Psoas muscle (tissue), 7 donors: ENCODE measurements at regions not wholly inside any gene's neighbourhood (a gene's known extent, or its start where the extent isn't known, plus 50 kb on each side); places are given as distances from the start of the nearest gene placed in this dataset.

Source experiments
- ATAC-seq, 4 donors: fragments of 200-7000 bp; cut with Tn5 transposase; one replicate each; pipeline ENCODE4 v1.9.1; 2020; ENCODE audit warnings: moderate library complexity in 3 of 4, mild to moderate bottlenecking in 2 of 4
- DNase-seq, 2 donors: peaks; one replicate each; pipeline ENCODE4 v3.0.0-alpha.2; 2020
- H3K27ac ChIP-seq: fragments of 200-600 bp; one replicate; pipeline ENCODE4 v1.8.0; 2022
- H3K27me3 ChIP-seq, 3 donors: fragments of 200-600 bp in 1 of 3; one replicate each; pipeline versions ENCODE4 v1.6.1 to v1.8.0; 2013 to 2022; ENCODE audit warnings: low read length in 2 of 3, mild to moderate bottlenecking in 2 of 3, moderate library complexity in 1 of 3; ENCODE audit not compliant: insufficient read depth in 3 of 3
- H3K36me3 ChIP-seq, 2 donors: fragments of 200-600 bp in 1 of 2; one replicate each; pipeline versions ENCODE4 v1.6.1 to v1.8.0; 2013 to 2022; ENCODE audit warnings: low read depth in 1 of 2, mild to moderate bottlenecking in 1 of 2, moderate library complexity in 1 of 2; ENCODE audit not compliant: insufficient read depth in 1 of 2
- H3K4me1 ChIP-seq: fragments of 200-600 bp; one replicate; pipeline ENCODE4 v1.8.0; 2022
- H3K4me3 ChIP-seq: fragments of 200-600 bp; one replicate; pipeline ENCODE4 v1.8.0; 2022; ENCODE audit warnings: mild to moderate bottlenecking
- H3K9me3 ChIP-seq: fragments of 200-600 bp; one replicate; pipeline ENCODE4 v1.8.0; 2022
- WGBS, 3 donors: extraction: QIAGEN DNeasy Blood & Tissue Kit; methylation state at CpG; one replicate each; pipeline versions ENCODE4 v1.1.6 to v1.1.7; 2013; 5-methylcytosine and 5-hydroxymethylcytosine counted together
- intact Hi-C, 2 donors: fragments of 100-400 bp; cut with DNase I; formaldehyde crosslinking; loops; one replicate each; pipeline versions ENCODE4 v1.11.0 to v1.14.2; 2022
- TF ChIP-seq, protein P1 (sequence below): fragments of 200-600 bp; IDR thresholded peaks from one replicate; pipeline ENCODE4 v1.8.0; 2022; ENCODE audit warnings: antibody characterized with exemption
- donor health status: healthy with polysubstance abuse.
- donor health status: DM: no; HTN: no; CAD: no; lungs with moderate emphysema.
- donor health status: Bipolar disorder and iron deficiency.
- donor health status: healthy.
- donor health status: DM: yes; HTN: yes; CAD: no.
- donor health status: DM: no; HTN: no; CAD: no.
- donor health status: DM: yes; HTN: yes; CAD: no.

DNA sequence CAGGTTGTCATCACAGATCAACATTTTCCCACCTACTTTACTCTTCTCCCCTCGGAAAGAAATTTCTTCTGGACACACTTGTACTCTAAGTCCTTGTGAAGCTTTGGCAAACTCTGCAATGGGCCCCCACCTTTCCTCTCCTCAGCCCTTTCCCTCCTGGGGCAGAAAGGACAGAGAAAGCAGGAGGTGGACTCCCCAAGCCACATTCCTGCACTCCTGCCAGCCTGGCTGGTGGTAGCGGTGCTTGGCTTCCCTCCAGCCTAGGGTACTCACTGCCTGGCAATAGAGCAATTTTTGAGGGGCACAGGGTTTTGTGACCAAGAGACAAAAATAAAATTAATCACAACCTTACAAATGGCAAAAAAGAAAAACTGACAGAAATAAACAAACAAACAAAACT lies 451.4 kb downstream of the ZSWIM6 start:
- Histone ChIP-seq H3K27ac (no peak overlapping the region), H3K4me3 (no peak overlapping the region), H3K36me3 (no peaks in the 10 kb centered on the region), H3K27me3 (peaks cover 0 to 1% (median 0%) of the 10 kb centered on the region in 3 donors), H3K4me1 (no peaks in the 10 kb centered on the region), H3K9me3 (no peaks in the 10 kb centered on the region)
- DNase-seq (no peak), ATAC-seq (no peak)
- 45 to 51% (median 50%) methylated on average over 2 of the region's 2 CpGs for WGBS, 3 donors
- intact Hi-C loops = no loop called here
- TF ChIP-seq, protein P1, sequence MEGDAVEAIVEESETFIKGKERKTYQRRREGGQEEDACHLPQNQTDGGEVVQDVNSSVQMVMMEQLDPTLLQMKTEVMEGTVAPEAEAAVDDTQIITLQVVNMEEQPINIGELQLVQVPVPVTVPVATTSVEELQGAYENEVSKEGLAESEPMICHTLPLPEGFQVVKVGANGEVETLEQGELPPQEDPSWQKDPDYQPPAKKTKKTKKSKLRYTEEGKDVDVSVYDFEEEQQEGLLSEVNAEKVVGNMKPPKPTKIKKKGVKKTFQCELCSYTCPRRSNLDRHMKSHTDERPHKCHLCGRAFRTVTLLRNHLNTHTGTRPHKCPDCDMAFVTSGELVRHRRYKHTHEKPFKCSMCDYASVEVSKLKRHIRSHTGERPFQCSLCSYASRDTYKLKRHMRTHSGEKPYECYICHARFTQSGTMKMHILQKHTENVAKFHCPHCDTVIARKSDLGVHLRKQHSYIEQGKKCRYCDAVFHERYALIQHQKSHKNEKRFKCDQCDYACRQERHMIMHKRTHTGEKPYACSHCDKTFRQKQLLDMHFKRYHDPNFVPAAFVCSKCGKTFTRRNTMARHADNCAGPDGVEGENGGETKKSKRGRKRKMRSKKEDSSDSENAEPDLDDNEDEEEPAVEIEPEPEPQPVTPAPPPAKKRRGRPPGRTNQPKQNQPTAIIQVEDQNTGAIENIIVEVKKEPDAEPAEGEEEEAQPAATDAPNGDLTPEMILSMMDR = no peak

DNA sequence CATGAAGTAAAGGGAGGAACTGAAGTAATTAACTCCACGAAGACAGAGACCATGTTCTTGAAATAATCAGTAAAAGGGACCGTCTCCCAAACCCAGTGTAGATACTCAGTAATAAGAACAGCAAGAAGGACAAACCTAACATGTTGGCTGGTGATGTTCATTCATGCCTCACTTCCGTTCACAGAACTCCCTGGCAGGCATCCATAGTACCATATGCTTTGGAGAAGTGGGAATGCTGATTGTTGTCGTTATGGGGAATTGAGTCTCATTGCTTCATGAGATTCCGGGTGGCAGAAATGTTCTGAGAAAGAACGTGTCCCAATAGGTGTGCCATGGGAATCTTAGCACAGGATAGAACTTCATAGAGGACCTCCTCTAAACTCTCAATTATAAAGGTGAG lies 452.3 kb downstream of the ZSWIM6 start:
- Histone ChIP-seq H3K36me3 (no peaks in the 10 kb centered on the region), H3K4me1 (no peaks in the 10 kb centered on the region), H3K27ac (no peak overlapping the region), H3K9me3 (no peaks in the 10 kb centered on the region), H3K27me3 (peaks cover 0 to 1% (median 0%) of the 10 kb centered on the region in 3 donors), H3K4me3 (no peak overlapping the region)
- ATAC-seq (no peak), DNase-seq (no peak)
- WGBS, 3 donors = 36 to 48% (median 46%) methylated on average over 6 of the region's 6 CpGs
- intact Hi-C loops = no loop called here
- TF ChIP-seq, protein P1 = no peak

DNA sequence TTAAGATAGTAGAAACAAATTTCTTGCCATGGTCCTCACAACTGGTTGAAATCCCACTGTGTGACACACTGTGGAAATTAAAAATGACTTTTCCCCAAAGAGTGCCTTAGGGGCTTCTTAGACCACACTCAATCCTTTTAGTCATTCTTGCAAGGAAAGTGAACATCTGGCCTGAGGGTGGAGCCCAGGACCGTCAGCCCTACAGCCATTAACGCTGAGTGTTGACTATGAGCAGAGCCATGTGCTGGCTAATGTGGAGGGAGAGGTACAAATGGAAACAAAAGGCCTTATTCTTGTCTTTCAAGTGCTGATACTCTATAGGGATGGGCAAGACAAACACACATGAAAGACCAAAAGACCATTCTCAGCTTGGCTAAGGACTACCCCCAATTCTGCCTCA lies 456.5 kb downstream of the ZSWIM6 start:
- ATAC-seq = no peak
- intact Hi-C loops = no loop called here

DNA sequence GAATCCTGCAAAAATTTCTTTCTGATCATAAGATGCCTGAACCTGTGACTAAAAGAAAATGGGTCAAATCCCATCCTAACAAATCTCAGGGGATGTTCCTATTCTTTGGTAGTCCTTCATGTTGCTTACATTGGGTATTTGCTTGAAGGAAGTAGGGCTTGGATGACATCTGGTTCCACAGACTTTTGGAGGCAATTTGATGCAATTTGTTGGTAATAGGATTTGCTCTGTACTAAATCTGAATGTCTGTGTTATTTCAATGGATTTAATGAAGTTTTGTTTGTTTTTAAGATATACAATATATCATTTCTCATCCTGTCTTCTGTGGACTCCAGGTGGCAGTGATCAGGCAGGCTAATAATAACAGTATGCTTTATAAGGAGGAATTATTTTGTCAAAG lies 457.9 kb downstream of the ZSWIM6 start:
- no peaks in the 10 kb centered on the region for H3K9me3 ChIP-seq
- no peaks in the 10 kb centered on the region for H3K36me3 ChIP-seq
- ATAC-seq = no peak
- no peaks in the 10 kb centered on the region for H3K4me1 ChIP-seq
- H3K27ac ChIP-seq = no peak overlapping the region
- TF ChIP-seq, protein P1 = no peak
- H3K4me3 ChIP-seq = no peak overlapping the region
- H3K27me3 ChIP-seq = no peaks in the 10 kb centered on the region
- no peak for DNase-seq
- intact Hi-C loops = no loop called here

More for the DNA sequence above, 456.5 kb downstream of the ZSWIM6 start:
- H3K4me1 ChIP-seq = no peaks in the 10 kb centered on the region
- 21 to 31% (median 25%) methylated on average over 2 of the region's 2 CpGs for WGBS, 3 donors
- H3K27ac ChIP-seq = no peak overlapping the region
- H3K4me3 ChIP-seq = no peak overlapping the region
- no peak for DNase-seq
- H3K27me3 ChIP-seq = peaks cover 0 to 1% (median 0%) of the 10 kb centered on the region in 3 donors
- H3K9me3 ChIP-seq = no peaks in the 10 kb centered on the region
- TF ChIP-seq, protein P1 = no peak
- no peaks in the 10 kb centered on the region for H3K36me3 ChIP-seq

DNA sequence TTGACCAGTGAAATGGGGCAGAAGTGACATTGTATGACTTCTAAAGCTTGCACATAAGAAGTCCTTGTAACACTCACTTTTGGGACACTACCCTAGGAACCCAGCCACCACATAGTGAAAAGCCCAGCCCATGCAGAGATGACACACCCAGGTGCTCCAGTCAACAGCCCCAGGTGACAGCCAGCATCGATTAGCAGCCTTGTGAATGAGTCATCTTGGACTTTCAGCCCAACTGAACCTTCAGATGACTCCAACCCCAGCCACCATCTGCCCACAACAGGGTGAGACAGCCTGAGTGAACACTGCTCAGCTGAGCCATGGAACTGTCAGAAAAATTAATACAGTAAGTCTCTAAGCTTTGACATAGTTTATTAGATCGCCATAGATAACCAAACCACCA lies 458.6 kb downstream of the ZSWIM6 start:
- TF ChIP-seq, protein P1 = no peak
- Histone ChIP-seq H3K9me3 (no peaks in the 10 kb centered on the region), H3K27me3 (no peaks in the 10 kb centered on the region), H3K4me1 (no peaks in the 10 kb centered on the region), H3K36me3 (no peaks in the 10 kb centered on the region), H3K4me3 (no peak overlapping the region), H3K27ac (no peak overlapping the region)
- DNase-seq = no peak
- ATAC-seq = no peak
- intact Hi-C loops = no loop called here
- WGBS, 3 donors = 85 to 91% (median 89%) methylated on average over 2 of the region's 2 CpGs
